ENCODE measurements at regions not wholly inside any gene's neighbourhood (a gene's known extent, or its start where the extent isn't known, plus 50 kb on each side); places are given as distances from the start of the nearest gene placed in this dataset.

- Histone ChIP-seq H3K4me3 (ENCODE audit: low read depth, low read length) (no peak overlapping the region), H3K9me3 (ENCODE audit: control insufficient read depth, insufficient read depth, low read depth, low read length) (no peaks in the 10 kb centered on the region), H3K36me3 (ENCODE audit: control insufficient read depth in 2 of 2, insufficient read depth in 1 of 2, low read length in 2 of 2) (no peaks in the 10 kb centered on the region), H3K4me1 (ENCODE audit: control insufficient read depth, insufficient read depth, low read length) (no peaks in the 10 kb centered on the region), H3K27ac (ENCODE audit: extremely low read depth, low read depth, low read length) (no peak overlapping the region)
- POLR2A ChIA-PET: no interaction called here
- CTCF ChIA-PET: no interaction called here
- TF ChIP-seq ZNF2 (tag by site-specific recombination; IDR thresholded peaks at IDR 0.05) (no peak), ZNF280C (tag by site-specific recombination; IDR thresholded peaks at IDR 0.05) (no peak), ZNF266 (tag by site-specific recombination; IDR thresholded peaks at IDR 0.05; ENCODE audit: low read depth) (no peak), ZNF510 (tag by site-specific recombination; IDR thresholded peaks at IDR 0.05; ENCODE audit: insufficient replicate concordance) (no peak), ZNF530 (tag by site-specific recombination; IDR thresholded peaks at IDR 0.05; ENCODE audit: low read depth) (no peak), GLIS2 (tag by site-specific recombination; IDR thresholded peaks at IDR 0.05) (no peak), ZSCAN16 (tag by site-specific recombination; IDR thresholded peaks at IDR 0.05) (no peak), MEIS1 (CRISPR knock-in tag; IDR thresholded peaks at IDR 0.05; ENCODE audit: borderline replicate concordance) (no peak), ZNF354C (tag by site-specific recombination; IDR thresholded peaks at IDR 0.05; ENCODE audit: borderline replicate concordance, low read depth) (no peak), ZSCAN30 (tag by site-specific recombination; IDR thresholded peaks at IDR 0.05) (no peak), ZNF175 (tag by site-specific recombination; IDR thresholded peaks at IDR 0.05) (no peak), ZNF114 (tag by site-specific recombination; IDR thresholded peaks at IDR 0.05) (no peak), ZSCAN5A (tag by site-specific recombination; IDR thresholded peaks at IDR 0.05) (no peak), SP3 (tag by site-specific recombination; IDR thresholded peaks at IDR 0.05) (no peak), ZNF768 (tag by site-specific recombination; IDR thresholded peaks at IDR 0.05) (no peak), YY1 (tag by site-specific recombination; IDR thresholded peaks at IDR 0.05) (no peak), ZNF184 (tag by site-specific recombination; IDR thresholded peaks at IDR 0.05) (no peak)
Measured at GRCh38 chr20:6469695-6470094, 297.8 kb upstream of the BMP2 start.

GRCh38 chr20:6468423-6469116 is 298.9 kb upstream of the BMP2 start:
- Histone ChIP-seq H3K36me3 (ENCODE audit: control insufficient read depth in 2 of 2, insufficient read depth in 1 of 2, low read length in 2 of 2) (no peaks in the 10 kb centered on the region), H3K4me1 (ENCODE audit: control insufficient read depth, insufficient read depth, low read length) (no peaks in the 10 kb centered on the region), H3K9me3 (ENCODE audit: control insufficient read depth, insufficient read depth, low read depth, low read length) (no peaks in the 10 kb centered on the region), H3K27ac (ENCODE audit: extremely low read depth, low read depth, low read length) (no peak overlapping the region), H3K4me3 (ENCODE audit: low read depth, low read length) (no peak overlapping the region)
- CTCF ChIA-PET: no interaction called here
- POLR2A ChIA-PET: no interaction called here
- TF ChIP-seq ZSCAN5A (tag by site-specific recombination; IDR thresholded peaks at IDR 0.05) (no peak), ZNF596 (tag by site-specific recombination; IDR thresholded peaks at IDR 0.05) (no peak), ZNF280C (tag by site-specific recombination; IDR thresholded peaks at IDR 0.05) (no peak), ZNF398 (tag by site-specific recombination; IDR thresholded peaks at IDR 0.05) (no peak), SALL2 (tag by site-specific recombination; IDR thresholded peaks at IDR 0.05; ENCODE audit: borderline replicate concordance) (no peak), OSR2 (tag by site-specific recombination; IDR thresholded peaks at IDR 0.05) (no peak), ZNF37A (tag by site-specific recombination; IDR thresholded peaks at IDR 0.05) (no peak), ZIC2 (tag by site-specific recombination; IDR thresholded peaks at IDR 0.05) (no peak), OVOL3 (tag by site-specific recombination; IDR thresholded peaks at IDR 0.05) (no peak), ZNF624 (tag by site-specific recombination; IDR thresholded peaks at IDR 0.05) (no peak), ZBTB7A (tag by site-specific recombination; IDR thresholded peaks at IDR 0.05; ENCODE audit: low read depth) (no peak)
